HCT116 (cell line): ENCODE measurements at regions not wholly inside any gene's neighbourhood (a gene's known extent, or its start where the extent isn't known, plus 50 kb on each side); places are given as distances from the start of the nearest gene placed in this dataset.

Source experiments
- ATAC-seq: fragments of 200-7000 bp; cut with Tn5 transposase; 2 replicates; pipeline ENCODE4 v1.9.1; 2020; ENCODE audit warnings: mild to moderate bottlenecking, moderate library complexity
- BruUV-seq: library from RNA; stranded (reverse); fragments of 400-500 nt; replicated peaks from 2 replicates; lab custom pipeline; 2021; lab: Mats Ljungman, UMichigan
- CTCF ChIA-PET: fragments of 300-600 bp; sonication (Branson Sonifier 250); formaldehyde crosslinking; loops from one replicate; lab custom pipeline; 2021; ENCODE audit warnings: antibody characterized with exemption; lab: Charles Lee
- POLR2A ChIA-PET: fragments of 300-600, 350-600 bp; sonication (Branson Sonifier 250); formaldehyde crosslinking; loops from one replicate; lab custom pipeline; 2021; ENCODE audit warnings: antibody characterized with exemption; lab: Charles Lee
- RAD21 ChIA-PET, 2 experiments: fragments of 300-600 bp; sonication (Branson Sonifier 250); formaldehyde crosslinking; loops; one replicate each; lab custom pipeline; 2023; ENCODE audit warnings: low total read pairs in 2 of 2; ENCODE audit not compliant: uncharacterized antibody in 2 of 2, unreplicated experiment in 2 of 2, low non-redundant PET in 1 of 2; lab: Charles Lee
- DNase-seq: peaks from one replicate; pipeline ENCODE4 v3.0.0-alpha.2; 2010; ENCODE audit warnings: low read depth, low spot score
- H2AFZ ChIP-seq: fragments of 200-600 bp; shearing (Covaris generic), sonication (generic); 2 replicates; pipeline ENCODE4 v1.6.1; 2017; ENCODE audit warnings: low read depth, mixed run types, mixed read lengths, antibody characterized with exemption, low read length; ENCODE audit not compliant: poor library complexity, severe bottlenecking
- H3K27ac ChIP-seq: 2 replicates; pipeline ENCODE4 v1.5.1; 2012; ENCODE audit warnings: low read depth, low read length
- H3K27me3 ChIP-seq: fragments of 200-600 bp; sonication (generic); 2 replicates; pipeline ENCODE4 v1.6.1; 2016; ENCODE audit warnings: mixed run types, low read length, mixed read lengths; ENCODE audit not compliant: insufficient read depth
- H3K36me3 ChIP-seq, 2 experiments: fragments of 200-500 bp in 1 of 2; fragments of 200-600 bp in 1 of 2; sonication (Bioruptor generic) in 1 of 2; sonication (generic) in 1 of 2; 2 replicates each; pipeline versions ENCODE4 v1.5.1 to v1.6.1; 2014 to 2016; ENCODE audit warnings: low read length in 2 of 2, inconsistent platforms in 1 of 2, mixed read lengths in 1 of 2, mixed run types in 1 of 2; ENCODE audit not compliant: insufficient read depth in 2 of 2, control insufficient read depth in 1 of 2
- H3K4me1 ChIP-seq, 2 experiments: fragments of 200-600 bp in 1 of 2; sonication (generic) in 1 of 2; 2 replicates each; pipeline versions ENCODE4 v1.5.1 to v1.6.1; 2012 to 2017; ENCODE audit warnings: low read length in 2 of 2, inconsistent platforms in 1 of 2, mild to moderate bottlenecking in 1 of 2, mixed read lengths in 1 of 2, mixed run types in 1 of 2, moderate library complexity in 1 of 2; ENCODE audit not compliant: insufficient read depth in 2 of 2, control insufficient read depth in 1 of 2
- H3K4me2 ChIP-seq: fragments of 200-600 bp; sonication (generic); 2 replicates; pipeline ENCODE4 v1.6.1; 2017; ENCODE audit warnings: mixed run types, low read length, mixed read lengths
- H3K4me3 ChIP-seq, 2 experiments: fragments of 200-600 bp in 1 of 2; sonication (generic) in 1 of 2; replicated peaks in 1 of 2; 2 replicates each; pipeline ENCODE4 v1.5.1; 2011 to 2016; ENCODE audit warnings: low read length in 2 of 2, control low read depth in 1 of 2, low read depth in 1 of 2, mild to moderate bottlenecking in 1 of 2, mixed read lengths in 1 of 2, mixed run types in 1 of 2
- H3K79me2 ChIP-seq: fragments of 200-600 bp; sonication (generic); 2 replicates; pipeline ENCODE4 v1.6.1; 2017; ENCODE audit warnings: mild to moderate bottlenecking, mixed run types, low read length, moderate library complexity, mixed read lengths; ENCODE audit not compliant: insufficient read depth
- H3K9ac ChIP-seq: fragments of 200-600 bp; sonication (generic); 2 replicates; pipeline ENCODE4 v1.6.1; 2016; ENCODE audit warnings: low read length, mixed read lengths
- H3K9me2 ChIP-seq: fragments of 200-600 bp; sonication (generic), shearing (Covaris generic); 2 replicates; pipeline ENCODE4 v1.6.1; 2017; ENCODE audit warnings: mixed run types, mild to moderate bottlenecking, moderate library complexity; ENCODE audit not compliant: insufficient read depth
- H3K9me3 ChIP-seq, 2 experiments: fragments of 200-500 bp in 1 of 2; fragments of 200-600 bp in 1 of 2; sonication (Bioruptor generic) in 1 of 2; sonication (generic) in 1 of 2; 2 replicates each; pipeline ENCODE4 v1.6.1; 2014 to 2017; ENCODE audit warnings: low read length in 2 of 2, mixed read lengths in 2 of 2, inconsistent platforms in 1 of 2, low read depth in 1 of 2, mild to moderate bottlenecking in 1 of 2, mixed run types in 1 of 2, moderate library complexity in 1 of 2; ENCODE audit not compliant: control insufficient read depth in 1 of 2, insufficient read depth in 1 of 2
- H4K20me1 ChIP-seq: fragments of 200-600 bp; sonication (generic), shearing (Covaris generic); 2 replicates; pipeline ENCODE4 v1.6.1; 2017; ENCODE audit warnings: mixed run types, mild to moderate bottlenecking, moderate library complexity; ENCODE audit not compliant: insufficient read depth
- CBX3 ChIP-seq: IDR thresholded peaks from 2 replicates; pipeline ENCODE4 v1.6.1; 2012; ENCODE audit warnings: low read depth
- CEBPB ChIP-seq: IDR thresholded peaks from 2 replicates; pipeline ENCODE4 v1.6.1; 2012; ENCODE audit warnings: low read depth
- FOSL1 ChIP-seq: IDR thresholded peaks from 2 replicates; pipeline ENCODE4 v1.6.1; 2012; ENCODE audit warnings: low read depth
- JUND ChIP-seq: IDR thresholded peaks from 2 replicates; pipeline ENCODE4 v1.6.1; 2012
- MAX ChIP-seq: IDR thresholded peaks from 2 replicates; pipeline ENCODE4 v1.6.1; 2012
- RAD21 ChIP-seq: IDR thresholded peaks from 2 replicates; pipeline ENCODE4 v1.6.1; 2012; ENCODE audit warnings: low read depth, mild to moderate bottlenecking
- SIN3A ChIP-seq: IDR thresholded peaks from 2 replicates; pipeline ENCODE4 v1.6.1; 2012; ENCODE audit warnings: low read depth
- SRF ChIP-seq: IDR thresholded peaks from 2 replicates; pipeline ENCODE4 v1.6.1; 2012; ENCODE audit warnings: low read depth
- YY1 ChIP-seq: IDR thresholded peaks from 2 replicates; pipeline ENCODE4 v1.6.1; 2011; ENCODE audit warnings: low read length, low read depth, moderate library complexity, mild to moderate bottlenecking; ENCODE audit not compliant: insufficient replicate concordance; ENCODE audit errors: extremely low read depth
- intact Hi-C: fragments of 100-400 bp; cut with micrococcal nuclease; formaldehyde crosslinking; loops from 2 replicates; pipeline ENCODE4 v1.10.0; 2022
- TF ChIP-seq, protein P1 (sequence below): IDR thresholded peaks from 2 replicates; pipeline ENCODE4 v1.6.1; 2012; ENCODE audit warnings: low read depth
- TF ChIP-seq, protein P2 (sequence below), 3 experiments: fragments of 200-600 bp in 1 of 3; sonication (generic) in 1 of 3; IDR thresholded peaks in 2 of 3; conservative IDR thresholded peaks in 1 of 3; 2 replicates each; pipeline ENCODE4 v1.5.1; 2012 to 2017; ENCODE audit warnings: low read depth in 2 of 3, low read length in 2 of 3, antibody characterized with exemption in 1 of 3, borderline replicate concordance in 1 of 3, control low read depth in 1 of 3, mild to moderate bottlenecking in 1 of 3, mixed read lengths in 1 of 3, mixed run types in 1 of 3, moderate library complexity in 1 of 3; ENCODE audit not compliant: insufficient read depth in 1 of 3
- TF ChIP-seq, protein P3 (sequence below): IDR thresholded peaks from 2 replicates; pipeline ENCODE4 v1.6.1; 2012

DNA sequence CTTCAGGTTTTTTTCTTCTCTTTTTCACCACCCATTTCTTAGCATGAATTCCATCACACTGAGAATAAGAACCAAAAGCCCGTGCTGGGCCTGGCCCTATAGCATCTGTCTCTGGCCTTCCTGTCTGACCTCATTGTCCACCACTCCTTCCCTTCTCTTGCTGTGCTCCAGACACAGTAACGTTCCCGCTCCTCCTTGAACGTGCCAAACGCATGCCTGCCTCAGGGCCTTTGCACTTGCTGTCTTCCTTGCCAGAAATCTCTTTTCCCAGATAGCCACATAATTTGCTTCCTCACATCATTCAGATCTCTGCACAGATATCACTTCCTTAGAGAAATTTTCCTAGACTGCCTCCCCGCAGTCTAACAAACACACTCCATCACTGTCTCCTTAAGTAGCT, 119.6 kb upstream of the CPSF6 start:
- no peak for DNase-seq
- H3K4me3 ChIP-seq, result no peak overlapping the region
- H3K9ac ChIP-seq, result no peak overlapping the region
- no peaks in the 10 kb centered on the region for H3K36me3 ChIP-seq
- CTCF ChIA-PET, result no interaction called here
- POLR2A ChIA-PET, result no interaction called here
- no peaks in the 10 kb centered on the region for H4K20me1 ChIP-seq
- H3K4me2 ChIP-seq, result no peak overlapping the region
- no peaks in the 10 kb centered on the region for H3K4me1 ChIP-seq
- intact Hi-C loops, result no loop called here
- no peaks in the 10 kb centered on the region for H3K9me2 ChIP-seq
- H3K79me2 ChIP-seq, result no peaks in the 10 kb centered on the region
- TF ChIP-seq, protein P1, sequence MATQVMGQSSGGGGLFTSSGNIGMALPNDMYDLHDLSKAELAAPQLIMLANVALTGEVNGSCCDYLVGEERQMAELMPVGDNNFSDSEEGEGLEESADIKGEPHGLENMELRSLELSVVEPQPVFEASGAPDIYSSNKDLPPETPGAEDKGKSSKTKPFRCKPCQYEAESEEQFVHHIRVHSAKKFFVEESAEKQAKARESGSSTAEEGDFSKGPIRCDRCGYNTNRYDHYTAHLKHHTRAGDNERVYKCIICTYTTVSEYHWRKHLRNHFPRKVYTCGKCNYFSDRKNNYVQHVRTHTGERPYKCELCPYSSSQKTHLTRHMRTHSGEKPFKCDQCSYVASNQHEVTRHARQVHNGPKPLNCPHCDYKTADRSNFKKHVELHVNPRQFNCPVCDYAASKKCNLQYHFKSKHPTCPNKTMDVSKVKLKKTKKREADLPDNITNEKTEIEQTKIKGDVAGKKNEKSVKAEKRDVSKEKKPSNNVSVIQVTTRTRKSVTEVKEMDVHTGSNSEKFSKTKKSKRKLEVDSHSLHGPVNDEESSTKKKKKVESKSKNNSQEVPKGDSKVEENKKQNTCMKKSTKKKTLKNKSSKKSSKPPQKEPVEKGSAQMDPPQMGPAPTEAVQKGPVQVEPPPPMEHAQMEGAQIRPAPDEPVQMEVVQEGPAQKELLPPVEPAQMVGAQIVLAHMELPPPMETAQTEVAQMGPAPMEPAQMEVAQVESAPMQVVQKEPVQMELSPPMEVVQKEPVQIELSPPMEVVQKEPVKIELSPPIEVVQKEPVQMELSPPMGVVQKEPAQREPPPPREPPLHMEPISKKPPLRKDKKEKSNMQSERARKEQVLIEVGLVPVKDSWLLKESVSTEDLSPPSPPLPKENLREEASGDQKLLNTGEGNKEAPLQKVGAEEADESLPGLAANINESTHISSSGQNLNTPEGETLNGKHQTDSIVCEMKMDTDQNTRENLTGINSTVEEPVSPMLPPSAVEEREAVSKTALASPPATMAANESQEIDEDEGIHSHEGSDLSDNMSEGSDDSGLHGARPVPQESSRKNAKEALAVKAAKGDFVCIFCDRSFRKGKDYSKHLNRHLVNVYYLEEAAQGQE, result no peak
- TF ChIP-seq CBX3 (no peak), JUND (no peak), RAD21 (no peak), CEBPB (no peak), YY1 (no peak), FOSL1 (no peak)
- TF ChIP-seq, all 23 proteins: peak for 0
- Histone ChIP-seq H3K27me3 (no peaks in the 10 kb centered on the region), H2AFZ (no peak overlapping the region), H3K27ac (no peak overlapping the region), H3K9me3 (no peaks in the 10 kb centered on the region)
- no TSS peak for BruUV-seq
- RAD21 ChIA-PET, result no interaction called here
- no peak for ATAC-seq

GRCh38 chr12:69120354-69120753, 119.0 kb upstream of the CPSF6 start:
- H3K9me2 ChIP-seq, result no peaks in the 10 kb centered on the region
- no peak overlapping the region for H3K27ac ChIP-seq
- H4K20me1 ChIP-seq, result no peaks in the 10 kb centered on the region
- no peaks in the 10 kb centered on the region for H3K9me3 ChIP-seq
- no peaks in the 10 kb centered on the region for H3K79me2 ChIP-seq
- no peak overlapping the region for H3K4me2 ChIP-seq
- RAD21 ChIA-PET, result no interaction called here
- no peaks in the 10 kb centered on the region for H3K27me3 ChIP-seq
- ATAC-seq (no peak), DNase-seq (no peak)
- intact Hi-C loops, result no loop called here
- H3K4me3 ChIP-seq, result no peak overlapping the region
- no peaks in the 10 kb centered on the region for H3K4me1 ChIP-seq
- POLR2A ChIA-PET, result no interaction called here
- TF ChIP-seq MAX, result no peak
- TF ChIP-seq, protein P2, sequence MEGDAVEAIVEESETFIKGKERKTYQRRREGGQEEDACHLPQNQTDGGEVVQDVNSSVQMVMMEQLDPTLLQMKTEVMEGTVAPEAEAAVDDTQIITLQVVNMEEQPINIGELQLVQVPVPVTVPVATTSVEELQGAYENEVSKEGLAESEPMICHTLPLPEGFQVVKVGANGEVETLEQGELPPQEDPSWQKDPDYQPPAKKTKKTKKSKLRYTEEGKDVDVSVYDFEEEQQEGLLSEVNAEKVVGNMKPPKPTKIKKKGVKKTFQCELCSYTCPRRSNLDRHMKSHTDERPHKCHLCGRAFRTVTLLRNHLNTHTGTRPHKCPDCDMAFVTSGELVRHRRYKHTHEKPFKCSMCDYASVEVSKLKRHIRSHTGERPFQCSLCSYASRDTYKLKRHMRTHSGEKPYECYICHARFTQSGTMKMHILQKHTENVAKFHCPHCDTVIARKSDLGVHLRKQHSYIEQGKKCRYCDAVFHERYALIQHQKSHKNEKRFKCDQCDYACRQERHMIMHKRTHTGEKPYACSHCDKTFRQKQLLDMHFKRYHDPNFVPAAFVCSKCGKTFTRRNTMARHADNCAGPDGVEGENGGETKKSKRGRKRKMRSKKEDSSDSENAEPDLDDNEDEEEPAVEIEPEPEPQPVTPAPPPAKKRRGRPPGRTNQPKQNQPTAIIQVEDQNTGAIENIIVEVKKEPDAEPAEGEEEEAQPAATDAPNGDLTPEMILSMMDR (IDR thresholded peaks at IDR 0.05 in 2 of 3, conservative IDR thresholded peaks at IDR 0.05 in 1 of 3; ENCODE audit: borderline replicate concordance in 1 of 3, insufficient read depth in 1 of 3, low read depth in 2 of 3, low read length in 2 of 3), result no peak
- TF ChIP-seq, protein P1, result no peak
- no peak for TF ChIP-seq SIN3A
- no peak for TF ChIP-seq SRF
- TF ChIP-seq, protein P3, sequence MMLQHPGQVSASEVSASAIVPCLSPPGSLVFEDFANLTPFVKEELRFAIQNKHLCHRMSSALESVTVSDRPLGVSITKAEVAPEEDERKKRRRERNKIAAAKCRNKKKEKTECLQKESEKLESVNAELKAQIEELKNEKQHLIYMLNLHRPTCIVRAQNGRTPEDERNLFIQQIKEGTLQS, result no peak
- TF ChIP-seq JUND, result no peak
- no TSS peak for BruUV-seq
- CTCF ChIA-PET, result no interaction called here
- no peaks in the 10 kb centered on the region for H3K36me3 ChIP-seq
- no peak overlapping the region for H3K9ac ChIP-seq
- H2AFZ ChIP-seq, result no peak overlapping the region
